ENCODE measurements at regions not wholly inside any gene's neighbourhood (a gene's known extent, or its start where the extent isn't known, plus 50 kb on each side); places are given as distances from the start of the nearest gene placed in this dataset.

DNA sequence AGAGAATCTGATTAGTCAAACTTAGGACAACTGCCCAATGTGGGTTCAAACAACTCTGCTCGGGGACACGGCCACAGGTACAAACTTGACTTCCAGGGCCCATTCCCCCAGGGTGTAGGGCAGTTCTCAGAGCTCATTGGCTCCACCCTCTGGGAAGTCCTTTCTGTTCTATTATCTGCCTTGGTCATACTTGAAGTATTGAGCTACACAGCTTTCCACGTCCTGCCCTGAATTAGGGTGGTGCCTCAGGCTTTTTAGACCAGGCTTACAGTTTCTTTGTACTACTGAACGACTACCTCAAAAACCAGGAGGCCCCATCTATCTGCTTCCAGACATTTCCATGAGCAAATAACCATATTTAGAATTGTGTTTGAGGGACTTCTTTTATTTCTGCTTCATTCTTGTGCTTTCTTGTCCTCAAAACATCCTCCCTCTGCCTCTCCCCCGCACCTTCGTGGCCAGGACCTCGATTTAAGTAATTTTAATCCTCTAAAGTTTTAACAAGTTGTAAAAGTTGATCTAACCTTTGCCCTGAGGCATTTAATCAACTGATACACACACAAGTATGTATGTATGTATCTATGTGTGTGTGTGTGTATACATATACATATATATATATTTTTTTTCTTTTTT is 281.7 kb upstream of the AMIGO2 start:
- H3K79me2 ChIP-seq (ENCODE audit: control insufficient read depth, insufficient read depth, low read length), result no peaks in the 10 kb centered on the region
- ChIA-PET RAD21 (ENCODE audit: unreplicated experiment) (no interaction called here), SMC1A (ENCODE audit: uncharacterized antibody, unreplicated experiment) (interaction anchor here (0.8 to 1.0 kb wide), 2 partner anchors 290 to 329 kb away, joined by 3 read pairs; no protein-coding TSS in a partner anchor), CTCF (interaction anchor here (1.0 to 1.6 kb wide), 4 partner anchors 169 to 329 kb away, joined by 3 to 5 read pairs (median 4); no protein-coding TSS in a partner anchor), POLR2A (no interaction called here)
- no peaks in the 10 kb centered on the region for H3K9me3 ChIP-seq (replicated peaks; ENCODE audit: control insufficient read depth, insufficient read depth, low read length)
- 0% methylated on average over 7 of the region's 7 CpGs for WGBS (ENCODE audit: insufficient coverage, insufficient replicate concordance, low lambda C conversion rate, missing lambda C conversion rate)
- peaks cover 3% of the 10 kb centered on the region for H3K4me1 ChIP-seq (ENCODE audit: control insufficient read depth, insufficient read depth, low read length)
- H3K36me3 ChIP-seq (ENCODE audit: control insufficient read depth in 2 of 2, insufficient read depth in 2 of 2, low read length in 1 of 2), result no peaks in the 10 kb centered on the region
- ATAC-seq, result peak; percentile 77
- in situ Hi-C loops (cut with MboI) (no loop called here), intact Hi-C loops (cut with micrococcal nuclease; ENCODE audit: unreplicated experiment) (no loop called here)
- no peak for DNase-seq (ENCODE audit: low read depth, low spot score)
- BruUV-seq (replicated peaks), result no TSS peak
- no peak overlapping the region for H3K4me3 ChIP-seq
- H4K20me1 ChIP-seq (ENCODE audit: control insufficient read depth, insufficient read depth), result no peaks in the 10 kb centered on the region
- TF ChIP-seq GATAD2B (conservative IDR thresholded peaks at IDR 0.05; ENCODE audit: low read depth) (no peak), EGR1 (IDR thresholded peaks at IDR 0.05; ENCODE audit: borderline replicate concordance in 1 of 2, low read depth in 2 of 2, low read length in 2 of 2) (no peak), SMC3 (IDR thresholded peaks at IDR 0.05; ENCODE audit: borderline replicate concordance, low read length) (peak; percentile 10; the same call in 1 of the 2 replicates), NR2F1 (conservative IDR thresholded peaks at IDR 0.05) (no peak)
- no peaks in the 10 kb centered on the region for H3K27me3 ChIP-seq (replicated peaks in 1 of 2; ENCODE audit: control insufficient read depth in 2 of 2, insufficient read depth in 2 of 2, low read length in 1 of 2)
- H2AFZ ChIP-seq (ENCODE audit: control insufficient read depth, low read depth, low read length), result peak overlapping the region; percentile 70
- no peak overlapping the region; the same call in 1 of the 2 replicates for H3K4me2 ChIP-seq (ENCODE audit: control insufficient read depth, insufficient read depth)
- no peak overlapping the region for H3K27ac ChIP-seq (ENCODE audit: control insufficient read depth, insufficient read depth)
- H3K9ac ChIP-seq (ENCODE audit: control insufficient read depth, insufficient read depth, low read length), result no peak overlapping the region
- FAIRE-seq, result no peak

DNA sequence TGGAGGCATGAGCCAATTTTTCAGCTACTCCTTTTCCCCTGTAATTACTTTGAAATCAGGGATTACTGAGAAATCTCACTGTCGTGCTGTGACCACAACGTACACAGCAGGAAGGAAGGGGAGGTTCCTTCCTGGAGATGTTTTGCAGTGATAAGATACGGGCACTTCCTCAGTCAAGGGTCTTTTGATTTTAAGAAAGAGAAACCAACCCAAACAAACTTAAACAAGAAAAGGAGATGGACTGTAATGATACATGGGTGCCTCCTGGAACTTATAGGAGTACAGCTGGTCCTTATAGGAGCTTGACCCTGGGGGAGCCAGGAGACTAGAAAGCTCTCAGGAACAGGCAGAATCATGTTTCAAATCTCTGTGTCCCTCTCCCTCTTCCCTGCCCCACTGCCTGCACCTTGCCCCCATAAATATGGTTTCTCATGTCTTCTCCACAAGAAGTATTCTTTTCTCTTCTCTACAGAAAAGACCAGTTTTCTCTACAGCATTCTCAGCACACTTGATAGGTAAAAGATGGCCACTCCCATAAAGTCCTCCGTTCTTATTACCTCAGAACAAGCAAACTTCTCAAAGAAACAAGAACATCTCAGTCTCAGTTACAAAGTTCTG is 281.1 kb upstream of the AMIGO2 start:
- in situ Hi-C loops (cut with MboI) (no loop called here), intact Hi-C loops (cut with micrococcal nuclease; ENCODE audit: unreplicated experiment) (no loop called here)
- peak; percentile 30 for ATAC-seq
- no peak overlapping the region for H3K27ac ChIP-seq (ENCODE audit: control insufficient read depth, insufficient read depth)
- H3K4me3 ChIP-seq, result no peak overlapping the region
- RAD21 ChIA-PET (ENCODE audit: unreplicated experiment), result no interaction called here
- BruUV-seq (replicated peaks), result no TSS peak
- no peak for DNase-seq (ENCODE audit: low read depth, low spot score)
- H3K4me2 ChIP-seq (ENCODE audit: control insufficient read depth, insufficient read depth), result peak overlapping the region; percentile 4; the same call in 1 of the 2 replicates
- SMC1A ChIA-PET (ENCODE audit: uncharacterized antibody, unreplicated experiment), result interaction anchor here (0.6 to 1.0 kb wide), 3 partner anchors 291 to 329 kb away, joined by 3 read pairs; no protein-coding TSS in a partner anchor
- CTCF ChIA-PET, result interaction anchor here (1.1 to 1.6 kb wide), 3 partner anchors 291 to 328 kb away, joined by 3 to 5 read pairs (median 5); no protein-coding TSS in a partner anchor
- H3K36me3 ChIP-seq (ENCODE audit: control insufficient read depth in 2 of 2, insufficient read depth in 2 of 2, low read length in 1 of 2), result no peaks in the 10 kb centered on the region
- POLR2A ChIA-PET, result no interaction called here
- H3K4me1 ChIP-seq (ENCODE audit: control insufficient read depth, insufficient read depth, low read length), result peaks cover 5% of the 10 kb centered on the region
- H2AFZ ChIP-seq (ENCODE audit: control insufficient read depth, low read depth, low read length), result peak overlapping the region; percentile 70
- no peak for FAIRE-seq
- H3K27me3 ChIP-seq (replicated peaks in 1 of 2; ENCODE audit: control insufficient read depth in 2 of 2, insufficient read depth in 2 of 2, low read length in 1 of 2), result no peaks in the 10 kb centered on the region
- no peaks in the 10 kb centered on the region for H3K79me2 ChIP-seq (ENCODE audit: control insufficient read depth, insufficient read depth, low read length)
- no peaks in the 10 kb centered on the region for H4K20me1 ChIP-seq (ENCODE audit: control insufficient read depth, insufficient read depth)
- H3K9ac ChIP-seq (ENCODE audit: control insufficient read depth, insufficient read depth, low read length), result no peak overlapping the region
- WGBS (ENCODE audit: insufficient coverage, insufficient replicate concordance, low lambda C conversion rate, missing lambda C conversion rate), result 3% methylated on average over 4 of the region's 4 CpGs
- H3K9me3 ChIP-seq (replicated peaks; ENCODE audit: control insufficient read depth, insufficient read depth, low read length), result no peaks in the 10 kb centered on the region
- no peak for TF ChIP-seq ZBED1 (IDR thresholded peaks at IDR 0.05; ENCODE audit: borderline replicate concordance)
- TF ChIP-seq KDM1A (IDR thresholded peaks at IDR 0.05; ENCODE audit: borderline replicate concordance), result no peak
- TF ChIP-seq TCF3 (IDR thresholded peaks at IDR 0.05; ENCODE audit: borderline replicate concordance, insufficient read depth, low read depth, low read length), result no peak
- TF ChIP-seq ZNF384 (IDR thresholded peaks at IDR 0.05; ENCODE audit: borderline replicate concordance, low read depth, low read length), result no peak
- no peak for TF ChIP-seq PML (IDR thresholded peaks at IDR 0.05; ENCODE audit: low read length)
- TF ChIP-seq HDAC6 (IDR thresholded peaks at IDR 0.05; ENCODE audit: unreplicated experiment), result no peak
- TF ChIP-seq RB1 (IDR thresholded peaks at IDR 0.05; ENCODE audit: borderline replicate concordance), result no peak
- no peak for TF ChIP-seq WRNIP1 (IDR thresholded peaks at IDR 0.05; ENCODE audit: borderline replicate concordance, low read depth, low read length)
- TF ChIP-seq GABPA (IDR thresholded peaks at IDR 0.05; ENCODE audit: low read depth), result no peak
- TF ChIP-seq, protein P1, sequence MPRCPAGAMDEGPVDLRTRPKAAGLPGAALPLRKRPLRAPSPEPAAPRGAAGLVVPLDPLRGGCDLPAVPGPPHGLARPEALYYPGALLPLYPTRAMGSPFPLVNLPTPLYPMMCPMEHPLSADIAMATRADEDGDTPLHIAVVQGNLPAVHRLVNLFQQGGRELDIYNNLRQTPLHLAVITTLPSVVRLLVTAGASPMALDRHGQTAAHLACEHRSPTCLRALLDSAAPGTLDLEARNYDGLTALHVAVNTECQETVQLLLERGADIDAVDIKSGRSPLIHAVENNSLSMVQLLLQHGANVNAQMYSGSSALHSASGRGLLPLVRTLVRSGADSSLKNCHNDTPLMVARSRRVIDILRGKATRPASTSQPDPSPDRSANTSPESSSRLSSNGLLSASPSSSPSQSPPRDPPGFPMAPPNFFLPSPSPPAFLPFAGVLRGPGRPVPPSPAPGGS (IDR thresholded peaks at IDR 0.05; ENCODE audit: borderline replicate concordance, insufficient read depth, low read depth, low read length, poor library complexity, severe bottlenecking), result no peak
- TF ChIP-seq, protein P2, sequence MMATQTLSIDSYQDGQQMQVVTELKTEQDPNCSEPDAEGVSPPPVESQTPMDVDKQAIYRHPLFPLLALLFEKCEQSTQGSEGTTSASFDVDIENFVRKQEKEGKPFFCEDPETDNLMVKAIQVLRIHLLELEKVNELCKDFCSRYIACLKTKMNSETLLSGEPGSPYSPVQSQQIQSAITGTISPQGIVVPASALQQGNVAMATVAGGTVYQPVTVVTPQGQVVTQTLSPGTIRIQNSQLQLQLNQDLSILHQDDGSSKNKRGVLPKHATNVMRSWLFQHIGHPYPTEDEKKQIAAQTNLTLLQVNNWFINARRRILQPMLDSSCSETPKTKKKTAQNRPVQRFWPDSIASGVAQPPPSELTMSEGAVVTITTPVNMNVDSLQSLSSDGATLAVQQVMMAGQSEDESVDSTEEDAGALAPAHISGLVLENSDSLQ (IDR thresholded peaks at IDR 0.05), result no peak

Measured in GM12878 (cell line).